GM18508 (cell line): ENCODE measurements at regions not wholly inside any gene's neighbourhood (a gene's known extent, or its start where the extent isn't known, plus 50 kb on each side); places are given as distances from the start of the nearest gene placed in this dataset.

Experiments used
- ATAC-seq: cut with Tn5 transposase; IDR thresholded peaks from one replicate; pipeline ENCODE4 v1.9.1; 2021; ENCODE audit warnings: moderate number of reproducible peaks; ENCODE audit not compliant: insufficient read depth, unreplicated experiment

DNA sequence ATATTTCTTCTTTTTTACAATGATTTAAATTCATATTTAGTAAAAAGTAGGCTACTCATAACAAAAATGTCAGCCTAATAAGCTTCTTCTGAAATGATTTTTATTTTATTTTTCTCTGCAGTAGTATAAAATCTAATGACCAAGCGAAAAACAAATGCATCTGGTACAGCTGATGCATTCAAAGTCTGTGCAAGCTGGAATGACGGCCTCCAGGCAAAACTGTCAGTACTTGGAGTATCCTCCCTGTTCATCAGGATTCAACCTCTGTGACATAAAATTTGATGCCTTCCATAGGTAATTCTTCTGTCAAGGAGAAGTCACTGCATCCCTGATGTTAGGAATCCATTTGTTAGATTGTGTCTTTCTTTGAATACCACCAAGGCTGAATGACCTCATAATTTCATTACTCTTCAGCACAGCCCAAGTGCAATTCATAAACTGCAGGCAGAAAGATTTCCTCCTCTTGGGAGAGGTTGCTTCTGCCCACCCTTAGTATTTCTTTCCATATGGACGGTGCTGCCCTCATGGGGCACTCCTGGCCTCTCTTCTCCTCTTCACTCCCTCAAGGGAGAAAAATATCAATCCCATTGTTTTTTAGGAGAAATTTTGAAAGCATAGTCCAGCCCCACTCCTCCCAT, 146.4 kb upstream of the STXBP5 start:
- ATAC-seq = no peak

GRCh38 chr6:147058786-147059385, 145.3 kb upstream of the STXBP5 start:
- no peak for ATAC-seq

DNA sequence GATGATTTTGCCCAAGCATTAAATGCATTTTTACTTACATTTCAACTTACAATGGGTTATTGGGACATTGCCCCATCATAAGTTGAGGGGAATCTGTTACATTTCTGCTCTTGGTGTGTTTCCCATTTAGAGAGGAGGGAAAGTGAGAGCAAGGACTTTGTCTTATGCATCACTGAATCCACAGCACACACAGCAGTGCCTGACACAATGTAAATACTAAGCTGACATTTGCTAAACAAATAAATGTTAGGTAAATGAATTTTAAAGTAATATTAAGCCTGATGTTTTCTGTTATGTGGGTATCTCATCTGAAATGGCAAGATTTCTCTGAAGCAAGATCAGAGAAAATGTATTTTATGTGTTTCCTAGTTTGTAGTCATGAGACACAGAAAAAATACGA, 143.6 kb upstream of the STXBP5 start:
- no peak for ATAC-seq

- ATAC-seq = no peak
Measured at GRCh38 chr6:147061252-147061651, 143.0 kb upstream of the STXBP5 start.

- no peak for ATAC-seq
Measured at GRCh38 chr6:147063469-147064031, 140.7 kb upstream of the STXBP5 start.

GRCh38 chr6:147065786-147066185, 138.4 kb upstream of the STXBP5 start:
- ATAC-seq = no peak

DNA sequence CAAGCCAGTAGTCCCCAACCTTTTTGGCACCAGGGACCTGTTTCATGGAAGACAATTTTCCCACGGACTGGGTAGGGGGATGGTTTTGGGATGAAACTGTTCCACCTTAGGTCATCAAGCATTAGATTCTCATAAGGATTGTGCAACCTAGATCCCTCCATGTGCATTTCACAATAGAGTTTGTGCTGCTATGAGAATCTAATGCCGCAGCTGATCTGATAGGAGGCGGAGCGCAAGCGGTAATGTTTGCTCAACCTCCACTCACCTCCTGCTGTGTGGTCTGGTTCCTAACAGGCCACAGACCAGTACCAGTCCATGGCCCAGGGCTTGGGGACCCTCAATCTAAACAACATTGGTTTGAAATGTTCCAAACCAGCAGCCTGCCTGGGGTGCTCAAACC, 137.0 kb upstream of the STXBP5 start:
- ATAC-seq = no peak

DNA sequence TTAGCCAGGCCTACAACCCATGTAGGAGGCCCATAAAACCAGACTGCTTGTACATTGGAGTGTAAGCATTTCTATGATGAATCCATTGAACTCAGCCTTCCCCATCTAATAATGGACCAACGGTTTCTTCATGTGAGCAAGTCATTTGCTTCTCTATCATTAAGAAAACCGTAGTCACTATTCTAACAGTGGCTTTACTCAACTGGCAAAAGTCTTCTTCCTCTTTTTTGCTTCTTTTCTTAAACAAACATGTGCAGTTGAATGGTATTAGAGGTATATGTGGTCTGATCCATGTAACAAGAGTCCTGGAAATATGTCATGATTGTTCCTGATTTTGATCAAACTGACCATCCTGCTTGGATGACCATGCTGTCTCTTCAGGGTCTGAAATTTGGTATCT, 132.4 kb upstream of the STXBP5 start:
- ATAC-seq = no peak

- ATAC-seq = no peak
Measured at GRCh38 chr6:147075381-147075780, 128.8 kb upstream of the STXBP5 start.

DNA sequence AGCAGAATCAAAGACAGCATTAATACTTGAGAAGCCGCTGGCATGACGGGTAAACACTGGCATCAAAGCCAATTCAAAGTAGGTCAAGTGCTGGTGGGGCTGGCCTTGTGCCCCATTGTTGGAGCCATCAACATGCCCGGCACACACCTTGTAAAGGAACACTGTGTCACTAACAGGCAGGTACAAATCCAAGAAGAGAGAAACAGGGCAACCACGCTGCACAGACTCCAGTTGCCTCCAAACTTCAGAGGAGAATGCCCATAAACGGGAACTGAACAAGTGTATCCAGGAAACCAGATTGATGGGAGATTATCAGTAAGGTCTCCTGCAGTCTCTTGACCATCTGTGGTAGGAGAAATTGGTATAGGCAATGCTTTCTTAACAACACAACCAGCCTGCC, 127.0 kb upstream of the STXBP5 start:
- no peak for ATAC-seq

DNA sequence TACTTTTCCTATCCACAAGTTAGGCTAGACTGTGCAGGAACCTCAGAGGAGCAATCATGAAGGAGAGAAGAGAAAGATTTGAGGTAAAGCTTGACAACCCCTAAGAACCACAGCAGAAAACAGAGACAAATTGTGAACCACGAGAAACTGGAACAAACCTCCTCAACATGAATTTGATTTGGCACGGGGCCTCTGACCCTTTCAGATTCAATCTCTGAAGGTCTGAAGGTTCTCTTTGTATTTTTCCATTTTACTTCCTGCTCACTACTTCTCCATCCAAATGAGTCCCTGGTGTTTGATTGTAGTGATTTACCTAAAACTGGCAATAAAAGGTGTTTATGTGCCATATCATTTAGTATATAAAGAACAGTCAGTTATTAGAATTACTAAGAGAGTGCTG, 126.1 kb upstream of the STXBP5 start:
- no peak for ATAC-seq

GRCh38 chr6:147078602-147079001, 125.6 kb upstream of the STXBP5 start:
- no peak for ATAC-seq

GRCh38 chr6:147080225-147080624, 124.0 kb upstream of the STXBP5 start:
- ATAC-seq = no peak

DNA sequence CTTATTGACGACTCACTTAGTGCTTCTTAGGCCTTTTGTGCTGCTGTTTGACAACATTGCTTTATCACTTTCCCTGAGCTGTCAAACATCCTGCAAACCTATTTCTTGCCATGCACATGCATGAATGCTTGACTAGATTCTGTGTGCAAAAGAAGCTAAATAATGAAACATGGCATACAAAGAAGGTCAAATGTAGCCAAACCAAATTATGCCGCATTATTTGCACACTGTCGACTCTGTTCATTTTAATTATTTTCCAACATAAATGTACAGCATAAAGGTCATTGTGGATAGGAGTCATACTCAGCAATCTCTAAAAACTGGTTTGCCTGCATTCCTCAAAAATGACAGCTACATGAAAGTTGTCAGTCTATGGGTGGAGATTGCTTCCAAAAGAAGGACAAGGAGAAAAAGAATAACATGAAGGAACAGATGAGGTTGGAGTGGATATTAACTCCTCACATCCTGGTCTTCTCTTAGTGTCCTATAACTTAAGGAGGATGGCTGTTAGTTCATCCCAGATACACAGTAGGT, 123.1 kb upstream of the STXBP5 start:
- ATAC-seq = no peak

DNA sequence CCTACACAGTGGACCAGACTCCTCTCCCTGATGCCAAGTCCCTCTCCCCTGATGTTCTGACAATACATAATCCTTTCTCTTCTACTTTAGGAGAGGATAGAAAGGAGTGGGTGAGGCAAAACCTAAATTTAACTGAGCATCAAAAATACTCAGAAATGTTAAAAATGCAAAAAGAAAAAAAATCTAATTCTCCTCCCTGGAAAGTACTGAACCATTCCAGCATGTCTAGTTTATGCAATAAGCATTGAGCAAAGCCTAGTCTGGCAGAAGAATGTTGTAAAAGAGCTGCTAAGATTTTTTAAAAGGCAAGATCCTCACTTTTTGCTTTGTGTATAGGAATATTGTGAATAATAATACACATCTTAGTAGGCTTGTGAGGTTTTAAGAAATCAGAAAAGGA, 116.6 kb upstream of the STXBP5 start:
- no peak for ATAC-seq

DNA sequence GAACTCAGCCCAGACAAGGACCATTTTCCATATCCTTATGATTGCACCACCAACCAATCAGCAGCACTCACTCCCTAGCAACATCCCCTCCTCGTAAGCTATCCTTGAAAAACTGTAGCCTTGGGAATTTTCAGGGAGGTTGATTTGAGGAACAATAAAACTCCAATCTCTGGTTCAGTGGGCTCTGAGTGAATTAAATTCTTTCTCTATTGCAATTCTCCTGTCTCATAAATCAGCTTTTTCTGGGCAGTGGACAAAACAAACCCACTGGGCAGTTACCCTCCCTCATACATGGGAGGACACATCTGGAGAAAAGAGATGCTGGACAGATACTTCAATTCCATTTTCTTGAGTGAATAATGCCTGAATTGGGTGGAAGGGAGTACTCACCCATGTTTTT, 115.4 kb upstream of the STXBP5 start:
- no peak for ATAC-seq

DNA sequence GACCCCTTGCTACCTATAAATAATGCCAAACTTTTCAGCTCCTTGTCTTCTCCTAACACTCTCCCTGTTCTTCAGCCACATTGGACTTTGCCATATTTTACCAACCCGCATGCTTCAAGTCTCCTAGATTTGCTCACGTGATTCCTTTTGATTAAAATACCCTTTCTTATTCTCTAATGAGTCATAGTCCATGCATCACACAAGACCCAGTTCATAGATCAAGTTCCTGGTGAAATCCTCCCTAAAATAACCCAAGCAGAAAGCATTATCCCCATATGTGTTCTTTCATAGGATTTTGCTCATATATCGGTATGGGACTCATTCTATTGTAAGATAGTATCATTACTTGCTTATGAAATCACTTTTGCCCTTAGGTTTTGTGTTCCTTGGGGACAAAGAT, 108.9 kb upstream of the STXBP5 start:
- no peak for ATAC-seq

GRCh38 chr6:147099974-147100373, 104.2 kb upstream of the STXBP5 start:
- ATAC-seq = no peak

- no peak for ATAC-seq
Measured at GRCh38 chr6:147103007-147103406, 101.2 kb upstream of the STXBP5 start.

DNA sequence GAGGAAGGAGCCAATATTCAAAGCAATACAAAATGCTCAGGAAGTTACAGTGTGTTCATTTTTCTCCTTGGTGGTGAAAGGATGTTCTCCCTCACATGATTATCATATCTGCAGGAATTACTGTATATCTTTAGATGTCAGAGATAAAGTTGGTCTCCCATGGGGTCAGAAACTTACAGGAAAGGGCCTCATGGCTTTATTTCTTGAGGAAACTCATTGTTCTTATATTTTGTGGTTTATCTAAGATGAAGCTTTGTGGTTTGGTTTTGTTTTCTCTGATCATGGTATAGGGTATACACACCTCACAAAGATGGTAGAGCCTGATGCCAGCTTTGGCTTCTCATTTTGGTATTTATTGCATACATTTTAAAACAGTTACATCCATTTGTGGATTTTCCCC, 100.5 kb upstream of the STXBP5 start:
- ATAC-seq = no peak

DNA sequence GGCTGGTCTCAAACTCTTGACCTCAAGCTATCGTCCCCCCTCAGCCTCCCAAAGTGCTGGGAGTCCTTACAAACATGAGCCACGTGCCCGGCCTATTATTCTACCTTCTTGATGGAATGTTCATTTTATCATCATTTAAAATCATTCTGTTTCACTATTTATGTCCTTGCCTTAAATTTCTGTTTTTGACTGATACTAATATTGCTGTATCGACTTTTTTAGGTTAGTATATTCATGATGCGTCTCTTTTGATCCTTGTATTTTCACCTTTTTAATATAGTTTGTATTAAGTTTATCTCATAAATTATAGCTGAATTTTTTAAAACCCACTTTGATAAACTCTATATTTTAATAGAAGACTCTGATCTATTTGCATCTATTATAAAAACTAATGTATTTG, 98.4 kb upstream of the STXBP5 start:
- no peak for ATAC-seq
